HCT116 (cell line): ENCODE measurements at regions not wholly inside any gene's neighbourhood (a gene's known extent, or its start where the extent isn't known, plus 50 kb on each side); places are given as distances from the start of the nearest gene placed in this dataset.

Experiments used
- ATAC-seq: fragments of 200-7000 bp; cut with Tn5 transposase; 2 replicates; pipeline ENCODE4 v1.9.1; 2020; ENCODE audit warnings: mild to moderate bottlenecking, moderate library complexity
- BruUV-seq: library from RNA; stranded (reverse); fragments of 400-500 nt; replicated peaks from 2 replicates; lab custom pipeline; 2021; lab: Mats Ljungman, UMichigan
- CTCF ChIA-PET: fragments of 300-600 bp; sonication (Branson Sonifier 250); formaldehyde crosslinking; loops from one replicate; lab custom pipeline; 2021; ENCODE audit warnings: antibody characterized with exemption; lab: Charles Lee
- POLR2A ChIA-PET: fragments of 300-600, 350-600 bp; sonication (Branson Sonifier 250); formaldehyde crosslinking; loops from one replicate; lab custom pipeline; 2021; ENCODE audit warnings: antibody characterized with exemption; lab: Charles Lee
- RAD21 ChIA-PET, 2 experiments: fragments of 300-600 bp; sonication (Branson Sonifier 250); formaldehyde crosslinking; loops; one replicate each; lab custom pipeline; 2023; ENCODE audit warnings: low total read pairs in 2 of 2; ENCODE audit not compliant: uncharacterized antibody in 2 of 2, unreplicated experiment in 2 of 2, low non-redundant PET in 1 of 2; lab: Charles Lee
- DNase-seq: peaks from one replicate; pipeline ENCODE4 v3.0.0-alpha.2; 2010; ENCODE audit warnings: low read depth, low spot score
- H2AFZ ChIP-seq: fragments of 200-600 bp; shearing (Covaris generic), sonication (generic); 2 replicates; pipeline ENCODE4 v1.6.1; 2017; ENCODE audit warnings: low read depth, mixed run types, mixed read lengths, antibody characterized with exemption, low read length; ENCODE audit not compliant: poor library complexity, severe bottlenecking
- H3K27ac ChIP-seq: 2 replicates; pipeline ENCODE4 v1.5.1; 2012; ENCODE audit warnings: low read depth, low read length
- H3K27me3 ChIP-seq: fragments of 200-600 bp; sonication (generic); 2 replicates; pipeline ENCODE4 v1.6.1; 2016; ENCODE audit warnings: mixed run types, low read length, mixed read lengths; ENCODE audit not compliant: insufficient read depth
- H3K36me3 ChIP-seq, 2 experiments: fragments of 200-500 bp in 1 of 2; fragments of 200-600 bp in 1 of 2; sonication (Bioruptor generic) in 1 of 2; sonication (generic) in 1 of 2; 2 replicates each; pipeline versions ENCODE4 v1.5.1 to v1.6.1; 2014 to 2016; ENCODE audit warnings: low read length in 2 of 2, inconsistent platforms in 1 of 2, mixed read lengths in 1 of 2, mixed run types in 1 of 2; ENCODE audit not compliant: insufficient read depth in 2 of 2, control insufficient read depth in 1 of 2
- H3K4me1 ChIP-seq, 2 experiments: fragments of 200-600 bp in 1 of 2; sonication (generic) in 1 of 2; 2 replicates each; pipeline versions ENCODE4 v1.5.1 to v1.6.1; 2012 to 2017; ENCODE audit warnings: low read length in 2 of 2, inconsistent platforms in 1 of 2, mild to moderate bottlenecking in 1 of 2, mixed read lengths in 1 of 2, mixed run types in 1 of 2, moderate library complexity in 1 of 2; ENCODE audit not compliant: insufficient read depth in 2 of 2, control insufficient read depth in 1 of 2
- H3K4me2 ChIP-seq: fragments of 200-600 bp; sonication (generic); 2 replicates; pipeline ENCODE4 v1.6.1; 2017; ENCODE audit warnings: mixed run types, low read length, mixed read lengths
- H3K4me3 ChIP-seq, 2 experiments: fragments of 200-600 bp in 1 of 2; sonication (generic) in 1 of 2; replicated peaks in 1 of 2; 2 replicates each; pipeline ENCODE4 v1.5.1; 2011 to 2016; ENCODE audit warnings: low read length in 2 of 2, control low read depth in 1 of 2, low read depth in 1 of 2, mild to moderate bottlenecking in 1 of 2, mixed read lengths in 1 of 2, mixed run types in 1 of 2
- H3K79me2 ChIP-seq: fragments of 200-600 bp; sonication (generic); 2 replicates; pipeline ENCODE4 v1.6.1; 2017; ENCODE audit warnings: mild to moderate bottlenecking, mixed run types, low read length, moderate library complexity, mixed read lengths; ENCODE audit not compliant: insufficient read depth
- H3K9ac ChIP-seq: fragments of 200-600 bp; sonication (generic); 2 replicates; pipeline ENCODE4 v1.6.1; 2016; ENCODE audit warnings: low read length, mixed read lengths
- H3K9me2 ChIP-seq: fragments of 200-600 bp; sonication (generic), shearing (Covaris generic); 2 replicates; pipeline ENCODE4 v1.6.1; 2017; ENCODE audit warnings: mixed run types, mild to moderate bottlenecking, moderate library complexity; ENCODE audit not compliant: insufficient read depth
- H3K9me3 ChIP-seq, 2 experiments: fragments of 200-500 bp in 1 of 2; fragments of 200-600 bp in 1 of 2; sonication (Bioruptor generic) in 1 of 2; sonication (generic) in 1 of 2; 2 replicates each; pipeline ENCODE4 v1.6.1; 2014 to 2017; ENCODE audit warnings: low read length in 2 of 2, mixed read lengths in 2 of 2, inconsistent platforms in 1 of 2, low read depth in 1 of 2, mild to moderate bottlenecking in 1 of 2, mixed run types in 1 of 2, moderate library complexity in 1 of 2; ENCODE audit not compliant: control insufficient read depth in 1 of 2, insufficient read depth in 1 of 2
- H4K20me1 ChIP-seq: fragments of 200-600 bp; sonication (generic), shearing (Covaris generic); 2 replicates; pipeline ENCODE4 v1.6.1; 2017; ENCODE audit warnings: mixed run types, mild to moderate bottlenecking, moderate library complexity; ENCODE audit not compliant: insufficient read depth
- EGR1 ChIP-seq: IDR thresholded peaks from 2 replicates; pipeline ENCODE4 v1.6.1; 2012; ENCODE audit warnings: low read depth
- MAX ChIP-seq: IDR thresholded peaks from 2 replicates; pipeline ENCODE4 v1.6.1; 2012
- POLR2AphosphoS5 ChIP-seq: IDR thresholded peaks from 2 replicates; pipeline ENCODE4 v1.6.1; 2011; ENCODE audit warnings: mild to moderate bottlenecking, low read depth, low read length, moderate library complexity
- SP1 ChIP-seq: IDR thresholded peaks from 2 replicates; pipeline ENCODE4 v1.6.1; 2012; ENCODE audit warnings: low read depth
- SRF ChIP-seq: IDR thresholded peaks from 2 replicates; pipeline ENCODE4 v1.6.1; 2012; ENCODE audit warnings: low read depth
- TCF7L2 ChIP-seq: IDR thresholded peaks from 2 replicates; pipeline ENCODE4 v1.7.0; 2011; ENCODE audit warnings: borderline replicate concordance, inconsistent platforms; ENCODE audit not compliant: insufficient read depth, insufficient read length; ENCODE audit errors: extremely low read depth
- intact Hi-C: fragments of 100-400 bp; cut with micrococcal nuclease; formaldehyde crosslinking; loops from 2 replicates; pipeline ENCODE4 v1.10.0; 2022

DNA sequence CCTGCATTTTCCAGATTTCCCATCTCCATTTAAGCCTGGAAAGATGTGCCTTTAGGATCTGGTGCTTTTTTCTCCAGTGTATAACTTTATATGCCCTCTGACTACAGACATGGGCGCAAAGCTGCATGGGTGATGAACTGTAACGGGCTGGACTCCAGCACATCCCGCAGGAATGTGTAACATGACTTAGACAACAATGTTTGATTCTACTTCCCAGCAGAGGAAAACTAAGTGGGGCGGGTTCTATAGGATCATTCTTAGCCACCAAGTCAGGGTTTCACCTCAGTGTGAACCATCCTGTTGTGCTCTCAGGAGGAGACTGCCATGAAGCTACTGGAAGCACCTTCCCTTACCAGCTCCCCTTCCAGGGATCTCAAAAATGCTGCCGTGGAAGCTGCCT is 93.2 kb upstream of the SERP2 start:
- BruUV-seq = no TSS peak
- H3K4me2 ChIP-seq = peak overlapping the region; percentile 65
- no peaks in the 10 kb centered on the region for H3K27me3 ChIP-seq
- H3K36me3 ChIP-seq = no peaks in the 10 kb centered on the region
- no peaks in the 10 kb centered on the region for H4K20me1 ChIP-seq
- ATAC-seq (peak; percentile 30), DNase-seq (no peak)
- ChIA-PET CTCF (no interaction called here), POLR2A (interaction anchor here (1.1 to 2.4 kb wide), 3 partner anchors 22 to 157 kb away, joined by 4 to 7 read pairs (median 4); no protein-coding TSS in a partner anchor), RAD21 (no interaction called here)
- no peaks in the 10 kb centered on the region for H3K79me2 ChIP-seq
- H3K27ac ChIP-seq = no peak overlapping the region
- TF ChIP-seq SRF (no peak), MAX (no peak), POLR2AphosphoS5 (no peak)
- intact Hi-C loops = no loop called here
- peaks cover 16 to 35% of the 10 kb centered on the region in 2 experiments for H3K4me1 ChIP-seq
- no peaks in the 10 kb centered on the region for H3K9me2 ChIP-seq
- H2AFZ ChIP-seq = peak overlapping the region; percentile 71
- H3K9ac ChIP-seq = no peak overlapping the region
- H3K9me3 ChIP-seq = no peaks in the 10 kb centered on the region
- no peak overlapping the region for H3K4me3 ChIP-seq

DNA sequence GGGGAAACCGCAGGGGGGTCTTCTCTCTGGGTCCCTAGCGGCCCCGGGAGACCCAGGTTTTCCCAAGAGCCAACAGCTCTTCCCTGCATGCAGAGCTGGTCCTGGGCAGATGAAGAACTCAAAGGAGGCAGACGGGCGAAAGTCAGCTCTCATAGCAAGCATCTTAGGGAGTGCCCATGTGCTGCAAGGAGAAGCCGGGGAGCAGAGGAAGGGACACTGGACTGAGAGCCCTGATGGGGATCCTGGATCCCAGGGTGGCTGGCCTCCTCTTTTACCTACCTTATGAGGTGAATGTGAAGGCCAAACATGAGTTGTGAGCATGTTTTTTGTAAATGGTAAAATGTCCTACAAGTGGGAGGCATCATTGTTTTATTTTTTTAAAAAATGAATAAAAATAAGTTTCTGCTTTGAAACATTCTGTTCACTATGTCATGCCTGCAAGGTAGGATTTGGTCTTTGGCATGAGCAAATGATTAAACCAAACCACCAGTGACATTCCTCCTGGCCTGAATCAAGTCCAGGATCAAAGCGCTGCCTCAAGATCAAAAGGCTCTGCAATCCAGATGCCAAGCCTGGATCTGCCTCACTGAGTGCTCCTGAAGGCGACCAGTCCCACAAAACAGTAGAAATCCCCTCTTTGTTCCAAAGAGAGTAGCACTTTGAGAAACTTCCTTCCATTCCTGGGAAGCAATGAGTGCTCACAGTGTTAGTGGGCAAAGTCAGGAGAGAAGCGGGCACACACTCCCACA is 92.2 kb upstream of the SERP2 start:
- TF ChIP-seq EGR1 (no peak), SP1 (0 out of 2 replicates have a peak, but pooled peaks have one; percentile 11), TCF7L2 (peak; percentile 97)
- Histone ChIP-seq H3K4me1 (peaks cover 16 to 35% of the 10 kb centered on the region in 2 experiments), H3K79me2 (no peaks in the 10 kb centered on the region), H3K4me3 (peak overlapping the region in 1 of 2 experiments; percentile 17; a peak in 1 of 4 replicates), H3K9me2 (no peaks in the 10 kb centered on the region), H2AFZ (peak overlapping the region; percentile 52), H4K20me1 (no peaks in the 10 kb centered on the region), H3K27ac (no peak overlapping the region), H3K9me3 (no peaks in the 10 kb centered on the region), H3K36me3 (no peaks in the 10 kb centered on the region), H3K4me2 (peak overlapping the region; percentile 65), H3K9ac (no peak overlapping the region), H3K27me3 (no peaks in the 10 kb centered on the region)
- no TSS peak for BruUV-seq
- ATAC-seq (peak; percentile 81), DNase-seq (no peak)
- POLR2A ChIA-PET = interaction anchor here (2.4 kb wide), 1 partner anchor 21 kb away, joined by 7 read pairs; no protein-coding TSS in a partner anchor
- intact Hi-C loops = no loop called here
- CTCF ChIA-PET = no interaction called here
- RAD21 ChIA-PET = no interaction called here
